A549 (cell line): ENCODE measurements at regions not wholly inside any gene's neighbourhood (a gene's known extent, or its start where the extent isn't known, plus 50 kb on each side); places are given as distances from the start of the nearest gene placed in this dataset.

ENCODE experiments used
- ATAC-seq, 2 experiments: fragments of 200-7000 bp in 1 of 2; fragments of >200 bp in 1 of 2; cut with Nextera tagmentation in 1 of 2; cut with Tn5 transposase in 1 of 2; 3 replicates each; pipeline versions ENCODE4 v1.8.0 to v1.9.1; 2018 to 2020; ENCODE audit warnings: mild to moderate bottlenecking in 1 of 2, moderate library complexity in 1 of 2
- CTCF ChIA-PET: fragments of 300-600 bp; sonication (Branson Sonifier 250); formaldehyde crosslinking; extraction: SDS; loops from one replicate; lab custom pipeline; 2021; ENCODE audit warnings: antibody characterized with exemption, inconsistent platforms; lab: Yijun Ruan, JAX
- POLR2A ChIA-PET: fragments of 350-600 bp; formaldehyde crosslinking; extraction: SDS; loops from one replicate; lab custom pipeline; 2021; ENCODE audit warnings: antibody characterized with exemption, inconsistent platforms; lab: Yijun Ruan, JAX
- DNase-seq, 2 experiments: peaks; one replicate each; pipeline versions ENCODE4 v3.0.0 to v3.0.0-alpha.2; 2011 to 2016; ENCODE audit warnings: low read depth in 1 of 2, low spot score in 1 of 2
- FAIRE-seq: peaks from 2 replicates; lab custom pipeline; 2011; peaks lifted over from hg19 to GRCh38; lab: Jason Lieb, UNC
- H3K27ac ChIP-seq, 2 experiments: fragments of >200 bp; sonication (Bioruptor Twin); formaldehyde crosslinking; 3 replicates each; pipeline ENCODE4 v1.5.1; 2016 to 2017
- H3K4me1 ChIP-seq: fragments of >200 bp; sonication (Bioruptor Twin); formaldehyde crosslinking; 3 replicates; pipeline ENCODE4 v1.6.1; 2016
- H3K4me2 ChIP-seq: fragments of >200 bp; sonication (Bioruptor Twin); formaldehyde crosslinking; 3 replicates; pipeline ENCODE4 v1.6.1; 2016
- H3K4me3 ChIP-seq: fragments of >200 bp; sonication (Bioruptor Twin); formaldehyde crosslinking; 3 replicates; pipeline ENCODE4 v1.5.1; 2016
- H3K9me3 ChIP-seq: fragments of >200 bp; sonication (Bioruptor Twin); formaldehyde crosslinking; 3 replicates; pipeline ENCODE4 v1.6.1; 2016
- CBX8 ChIP-seq: fragments of 200-600 bp; sonication (generic); IDR thresholded peaks from 2 replicates; pipeline ENCODE4 v1.6.1; 2016
- CEBPB ChIP-seq, 2 experiments: fragments of >200 bp in 1 of 2; sonication (Bioruptor Twin) in 1 of 2; formaldehyde crosslinking in 1 of 2; IDR thresholded peaks; 2 replicates each; pipeline ENCODE4 v1.6.1; 2012 to 2016
- CHD2 ChIP-seq: fragments of 150-350 bp; IDR thresholded peaks from 2 replicates; pipeline ENCODE4 v1.6.1; 2014; ENCODE audit warnings: low read length; ENCODE audit not compliant: partially characterized antibody
- CHD4 ChIP-seq: fragments of 200-600 bp; sonication (generic); IDR thresholded peaks from 2 replicates; pipeline ENCODE4 v1.6.1; 2016; ENCODE audit warnings: antibody characterized with exemption, mild to moderate bottlenecking, borderline replicate concordance
- E2F6 ChIP-seq: IDR thresholded peaks from 2 replicates; pipeline ENCODE4 v1.6.1; 2012; ENCODE audit warnings: low read depth, borderline replicate concordance
- ESRRA ChIP-seq: fragments of 150-350 bp; IDR thresholded peaks from 2 replicates; pipeline ENCODE4 v1.6.1; 2014; ENCODE audit warnings: mild to moderate bottlenecking, low read length, borderline replicate concordance
- FOXS1 ChIP-seq: fragments of 250-450 bp; sonication (Bioruptor Pico); IDR thresholded peaks from 2 replicates; pipeline ENCODE4 v1.5.0; 2020; ENCODE audit warnings: mild to moderate bottlenecking, moderate library complexity
- HDAC2 ChIP-seq: fragments of 200-600 bp; sonication (generic); IDR thresholded peaks from 2 replicates; pipeline ENCODE4 v1.6.1; 2016
- HEYL ChIP-seq: fragments of 250-450 bp; sonication (Bioruptor Pico); IDR thresholded peaks from 2 replicates; pipeline ENCODE4 v1.8.0; 2021; ENCODE audit warnings: mild to moderate bottlenecking, moderate library complexity
- HOXA7 ChIP-seq: fragments of 250-450 bp; sonication (Bioruptor Pico); IDR thresholded peaks from 2 replicates; pipeline ENCODE4 v1.5.0; 2020; ENCODE audit warnings: mild to moderate bottlenecking, moderate library complexity
- MAFK ChIP-seq: fragments of 450-650 bp; IDR thresholded peaks from 2 replicates; pipeline ENCODE4 v1.6.1; 2014; ENCODE audit not compliant: partially characterized antibody
- MAZ ChIP-seq: fragments of 150-350 bp; IDR thresholded peaks from 2 replicates; pipeline ENCODE4 v1.6.1; 2014; ENCODE audit warnings: antibody characterized with exemption, low read depth, low read length, borderline replicate concordance
- MYC ChIP-seq: IDR thresholded peaks from 2 replicates; pipeline ENCODE4 v1.6.1; 2012; ENCODE audit warnings: mild to moderate bottlenecking, inconsistent platforms, low read length, improper control_type of control experiment, borderline replicate concordance
- NFE2L2 ChIP-seq: fragments of 150-350 bp; conservative IDR thresholded peaks from 2 replicates; pipeline ENCODE4 v1.6.1; 2014; ENCODE audit warnings: low read length
- NPAS2 ChIP-seq: fragments of 250-450 bp; sonication (Bioruptor Pico); IDR thresholded peaks from 2 replicates; pipeline ENCODE4 v1.8.0; 2022; ENCODE audit warnings: mild to moderate bottlenecking, moderate library complexity, borderline replicate concordance
- RAD21 ChIP-seq, 2 experiments: fragments of >200 bp in 1 of 2; sonication (Bioruptor Twin) in 1 of 2; formaldehyde crosslinking in 1 of 2; IDR thresholded peaks in 1 of 2; conservative IDR thresholded peaks in 1 of 2; 2 replicates in 1 of 2; 3 replicates in 1 of 2; pipeline ENCODE4 v1.6.1; 2012 to 2018; ENCODE audit warnings: inconsistent platforms in 1 of 2
- RARB ChIP-seq: fragments of 250-450 bp; sonication (Bioruptor Pico); IDR thresholded peaks from 2 replicates; pipeline ENCODE4 v1.8.0; 2021; ENCODE audit warnings: mild to moderate bottlenecking, moderate library complexity
- REST ChIP-seq: fragments of 200-600 bp; sonication (generic); IDR thresholded peaks from 2 replicates; pipeline ENCODE4 v1.6.1; 2016; ENCODE audit warnings: antibody characterized with exemption, mild to moderate bottlenecking, moderate library complexity
- SMC3 ChIP-seq: fragments of >200 bp; sonication (Bioruptor Twin); formaldehyde crosslinking; IDR thresholded peaks from 3 replicates; pipeline ENCODE4 v1.6.1; 2018; ENCODE audit warnings: inconsistent platforms
- SREBF2 ChIP-seq: fragments of 450-650 bp; IDR thresholded peaks from 2 replicates; pipeline ENCODE4 v1.6.1; 2014; ENCODE audit warnings: mild to moderate bottlenecking, moderate library complexity
- USF2 ChIP-seq: fragments of 450-650 bp; IDR thresholded peaks from 2 replicates; pipeline ENCODE4 v1.6.1; 2014; ENCODE audit warnings: antibody characterized with exemption
- ZC3H11A ChIP-seq: fragments of 450-650 bp; IDR thresholded peaks from 2 replicates; pipeline ENCODE4 v1.6.1; 2014; ENCODE audit warnings: antibody characterized with exemption, mild to moderate bottlenecking
- ZFP36 ChIP-seq: fragments of 450-650 bp; IDR thresholded peaks from 2 replicates; pipeline ENCODE4 v1.6.1; 2014; ENCODE audit warnings: borderline replicate concordance; ENCODE audit not compliant: partially characterized antibody
- WGBS: methylation state at CpG from one replicate; pipeline ENCODE4 v1.1.6; 2017; ENCODE audit errors: missing lambda C conversion rate; 5-methylcytosine and 5-hydroxymethylcytosine counted together

GRCh38 chr13:75224053-75224742 is 257.8 kb downstream of the TBC1D4 start:
- H3K4me2 ChIP-seq: no peak overlapping the region
- H3K4me1 ChIP-seq: no peaks in the 10 kb centered on the region
- H3K4me3 ChIP-seq: no peak overlapping the region
- TF ChIP-seq USF2 (no peak), FOXS1 (CRISPR knock-in tag) (no peak), CHD4 (no peak), RARB (no peak), MAFK (no peak), NFE2L2 (no peak), ESRRA (no peak), ZFP36 (no peak), NPAS2 (CRISPR knock-in tag) (no peak), E2F6 (no peak), MAZ (no peak), CBX8 (no peak), HEYL (CRISPR knock-in tag) (no peak), SREBF2 (no peak), HDAC2 (no peak), SMC3 (no peak), REST (no peak), CEBPB (IDR thresholded peaks at IDR 0.05) (no peak)
- FAIRE-seq (no peak), ATAC-seq (no peak), DNase-seq (no peak)
- ChIA-PET CTCF (interaction anchor here (0.6 kb wide), 1 partner anchor 640 kb away, joined by 3 read pairs; no protein-coding TSS in a partner anchor), POLR2A (no interaction called here)
- H3K27ac ChIP-seq: no peak overlapping the region
- WGBS: 82% methylated on average over 6 of the region's 6 CpGs
- H3K9me3 ChIP-seq: no peaks in the 10 kb centered on the region

- TF ChIP-seq RAD21 (conservative IDR thresholded peaks at IDR 0.05 in 1 of 2, IDR thresholded peaks at IDR 0.05 in 1 of 2) (no peak), MYC (no peak), MAFK (no peak), HOXA7 (CRISPR knock-in tag) (no peak), FOXS1 (CRISPR knock-in tag) (no peak), CHD2 (no peak), ZC3H11A (no peak)
- no CpG with 5 or more reads among the region's 1 CpG for WGBS
- ATAC-seq (no peak), DNase-seq (no peak), FAIRE-seq (no peak)
- H3K4me3 ChIP-seq: no peak overlapping the region
- ChIA-PET POLR2A (no interaction called here), CTCF (no interaction called here)
- no peak overlapping the region for H3K27ac ChIP-seq
- no peak overlapping the region for H3K4me2 ChIP-seq
- no peaks in the 10 kb centered on the region for H3K9me3 ChIP-seq
- no peaks in the 10 kb centered on the region for H3K4me1 ChIP-seq
Observed at GRCh38 chr13:75222031-75222430, 259.9 kb downstream of the TBC1D4 start.
